ENCODE measurements at regions not wholly inside any gene's neighbourhood (a gene's known extent, or its start where the extent isn't known, plus 50 kb on each side); places are given as distances from the start of the nearest gene placed in this dataset.

DNA sequence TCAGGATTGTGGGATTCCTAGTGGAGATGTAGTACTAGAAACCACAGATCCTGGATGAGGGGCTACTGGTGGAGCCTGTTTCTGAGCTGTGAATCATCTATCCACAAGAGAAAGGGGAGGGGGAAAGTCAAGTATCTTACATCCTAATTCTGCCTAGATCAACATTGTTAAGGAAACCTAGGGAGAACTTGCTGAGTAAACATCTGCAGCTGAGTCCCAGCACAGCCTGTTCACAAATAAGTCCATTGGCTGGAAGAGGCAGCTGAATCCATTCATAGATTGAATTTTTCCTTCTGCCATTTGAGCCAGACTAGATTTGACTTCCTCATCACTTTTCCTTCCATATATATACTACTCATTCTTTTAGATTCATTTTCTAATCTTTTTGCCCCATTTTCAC lies 460.5 kb downstream of the TUSC7 start:
- intact Hi-C loops (cut with DNase I) = no loop called here
- no peaks in the 10 kb centered on the region for H3K4me1 ChIP-seq
- H3K9me3 ChIP-seq = no peaks in the 10 kb centered on the region
- H3K4me3 ChIP-seq = no peak overlapping the region
- TF ChIP-seq, protein P1, sequence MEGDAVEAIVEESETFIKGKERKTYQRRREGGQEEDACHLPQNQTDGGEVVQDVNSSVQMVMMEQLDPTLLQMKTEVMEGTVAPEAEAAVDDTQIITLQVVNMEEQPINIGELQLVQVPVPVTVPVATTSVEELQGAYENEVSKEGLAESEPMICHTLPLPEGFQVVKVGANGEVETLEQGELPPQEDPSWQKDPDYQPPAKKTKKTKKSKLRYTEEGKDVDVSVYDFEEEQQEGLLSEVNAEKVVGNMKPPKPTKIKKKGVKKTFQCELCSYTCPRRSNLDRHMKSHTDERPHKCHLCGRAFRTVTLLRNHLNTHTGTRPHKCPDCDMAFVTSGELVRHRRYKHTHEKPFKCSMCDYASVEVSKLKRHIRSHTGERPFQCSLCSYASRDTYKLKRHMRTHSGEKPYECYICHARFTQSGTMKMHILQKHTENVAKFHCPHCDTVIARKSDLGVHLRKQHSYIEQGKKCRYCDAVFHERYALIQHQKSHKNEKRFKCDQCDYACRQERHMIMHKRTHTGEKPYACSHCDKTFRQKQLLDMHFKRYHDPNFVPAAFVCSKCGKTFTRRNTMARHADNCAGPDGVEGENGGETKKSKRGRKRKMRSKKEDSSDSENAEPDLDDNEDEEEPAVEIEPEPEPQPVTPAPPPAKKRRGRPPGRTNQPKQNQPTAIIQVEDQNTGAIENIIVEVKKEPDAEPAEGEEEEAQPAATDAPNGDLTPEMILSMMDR (IDR thresholded peaks at IDR 0.05) = no peak
- no peak for TF ChIP-seq POLR2A (IDR thresholded peaks at IDR 0.05)
- no peak for DNase-seq
- H3K27ac ChIP-seq = no peak overlapping the region
- no peaks in the 10 kb centered on the region for H3K36me3 ChIP-seq
- H3K27me3 ChIP-seq = no peaks in the 10 kb centered on the region

DNA sequence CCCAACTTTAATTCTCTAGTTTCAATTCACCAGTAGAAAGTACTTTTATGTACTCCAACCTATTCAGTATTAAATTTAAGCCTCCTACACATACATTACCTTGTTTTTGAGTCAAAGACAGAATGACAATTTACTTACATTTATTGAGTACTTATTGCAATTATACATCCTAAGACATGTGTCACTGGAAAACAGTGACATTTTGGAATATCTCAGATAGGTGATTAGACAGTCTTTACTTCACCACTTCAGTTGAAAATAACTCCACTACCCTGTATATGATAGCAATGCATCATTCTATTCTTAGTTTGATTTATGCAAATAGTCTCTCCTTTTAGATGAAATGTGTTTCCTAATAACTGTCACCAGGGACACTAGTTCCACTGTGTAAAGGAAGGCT lies 461.5 kb downstream of the TUSC7 start:
- DNase-seq = no peak
- no peaks in the 10 kb centered on the region for H3K9me3 ChIP-seq
- H3K4me3 ChIP-seq = no peak overlapping the region
- intact Hi-C loops (cut with DNase I) = no loop called here
- no peaks in the 10 kb centered on the region for H3K4me1 ChIP-seq
- TF ChIP-seq, protein P1 (IDR thresholded peaks at IDR 0.05) = no peak
- TF ChIP-seq POLR2A (IDR thresholded peaks at IDR 0.05) = no peak
- H3K27me3 ChIP-seq = no peaks in the 10 kb centered on the region
- H3K36me3 ChIP-seq = no peaks in the 10 kb centered on the region
- no peak overlapping the region for H3K27ac ChIP-seq

DNA sequence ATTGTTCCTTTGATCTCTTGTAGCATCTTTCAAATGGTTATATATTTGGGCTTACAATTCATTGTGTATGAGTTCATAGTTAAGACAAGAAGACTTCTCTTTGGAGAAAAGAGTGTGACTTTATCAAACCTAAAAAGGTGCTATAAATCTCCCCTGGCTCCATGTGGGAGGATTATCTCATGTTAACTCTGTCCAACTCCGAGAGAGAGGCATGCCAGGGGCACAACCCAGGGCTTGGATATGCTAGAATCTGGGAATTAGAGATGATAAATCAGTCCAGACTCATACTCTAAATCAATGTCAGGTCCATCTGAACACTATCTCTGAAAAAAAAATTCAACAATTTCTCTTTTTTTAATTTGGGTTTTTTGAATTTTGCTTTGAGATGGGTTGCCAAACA lies 462.8 kb downstream of the TUSC7 start:
- TF ChIP-seq POLR2A (IDR thresholded peaks at IDR 0.05) = no peak
- H3K4me3 ChIP-seq = no peak overlapping the region
- WGBS, 2 donors = 27 to 46% methylated on average over 1 of the region's 1 CpG
- H3K36me3 ChIP-seq = no peaks in the 10 kb centered on the region
- DNase-seq = no peak
- intact Hi-C loops (cut with DNase I) = no loop called here
- H3K9me3 ChIP-seq = no peaks in the 10 kb centered on the region
- no peaks in the 10 kb centered on the region for H3K27me3 ChIP-seq
- no peak overlapping the region for H3K27ac ChIP-seq
- H3K4me1 ChIP-seq = no peaks in the 10 kb centered on the region

DNA sequence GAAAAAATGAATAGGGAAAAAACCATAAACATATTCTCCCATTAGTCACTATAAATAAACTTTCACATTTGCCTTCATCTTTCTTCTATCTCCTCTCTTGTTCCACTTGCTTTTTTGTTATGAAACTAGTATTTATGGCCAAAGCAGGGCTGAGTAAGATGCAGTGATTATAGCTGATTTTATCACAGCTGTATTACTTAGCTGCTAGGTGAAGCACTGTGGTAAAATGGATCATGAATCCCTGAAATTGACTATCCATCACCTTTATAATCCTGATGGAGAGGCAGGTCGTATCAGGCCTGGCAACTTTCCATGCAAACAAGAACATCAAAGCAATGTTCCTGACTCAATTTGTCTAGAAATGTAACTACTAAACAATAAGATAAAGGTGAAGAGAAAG lies 471.6 kb downstream of the TUSC7 start:
- no peak for DNase-seq
- 12 to 33% methylated on average over 1 of the region's 1 CpG for WGBS, 2 donors
- Histone ChIP-seq H3K4me3 (no peak overlapping the region), H3K9me3 (no peaks in the 10 kb centered on the region), H3K27me3 (no peaks in the 10 kb centered on the region), H3K4me1 (no peaks in the 10 kb centered on the region), H3K27ac (no peak overlapping the region), H3K36me3 (no peaks in the 10 kb centered on the region)
- no peak for TF ChIP-seq POLR2A (IDR thresholded peaks at IDR 0.05)
- TF ChIP-seq, protein P1 (IDR thresholded peaks at IDR 0.05) = no peak
- intact Hi-C loops (cut with DNase I) = no loop called here

DNA sequence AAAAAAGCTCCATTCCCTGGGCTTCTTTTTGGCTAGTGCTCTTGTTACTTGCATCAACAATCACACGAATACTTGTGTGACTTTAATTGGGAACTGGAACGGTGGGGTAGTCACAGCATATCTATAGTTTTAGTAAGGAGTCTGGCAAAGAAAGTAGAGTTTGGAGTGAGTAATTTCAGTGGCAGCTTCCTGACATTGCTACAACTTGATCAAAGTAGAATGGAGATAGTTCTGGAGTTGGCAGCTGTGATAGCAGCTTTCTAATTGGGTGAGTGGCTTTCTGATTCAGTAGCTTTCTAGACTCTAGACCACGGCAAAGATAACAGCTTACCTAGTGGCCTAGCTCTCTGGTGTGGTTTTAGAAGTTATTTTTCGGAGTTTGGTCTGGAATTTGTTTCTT lies 475.0 kb downstream of the TUSC7 start:
- Histone ChIP-seq H3K27ac (no peak overlapping the region), H3K36me3 (no peaks in the 10 kb centered on the region), H3K4me1 (no peaks in the 10 kb centered on the region), H3K27me3 (no peaks in the 10 kb centered on the region), H3K9me3 (no peaks in the 10 kb centered on the region), H3K4me3 (no peak overlapping the region)
- 39 to 47% methylated on average over 4 of the region's 4 CpGs for WGBS, 2 donors
- TF ChIP-seq POLR2A (IDR thresholded peaks at IDR 0.05) = no peak
- TF ChIP-seq, protein P1 (IDR thresholded peaks at IDR 0.05) = no peak
- no peak for DNase-seq
- intact Hi-C loops (cut with DNase I) = no loop called here

DNA sequence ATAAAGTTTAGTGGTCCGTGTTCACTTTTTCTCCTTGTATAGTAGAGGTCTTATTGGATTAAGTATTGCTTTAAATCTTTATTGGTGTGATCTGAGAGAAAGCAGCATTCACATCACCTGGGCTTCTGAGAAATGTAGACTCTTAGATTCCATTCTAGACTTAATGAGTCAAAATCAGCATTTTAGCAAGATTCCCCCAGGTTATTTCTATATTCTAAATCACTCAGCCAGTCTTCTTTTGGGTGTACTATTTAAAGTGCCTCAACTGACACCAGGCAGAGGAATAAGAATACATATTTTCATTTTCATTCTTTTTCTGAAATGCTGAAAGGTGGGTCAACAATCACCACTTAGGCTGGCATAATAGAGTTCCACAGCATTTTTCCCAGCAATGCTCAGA lies 481.7 kb downstream of the TUSC7 start:
- TF ChIP-seq, protein P1 (IDR thresholded peaks at IDR 0.05) = no peak
- TF ChIP-seq POLR2A (IDR thresholded peaks at IDR 0.05) = no peak
- intact Hi-C loops (cut with DNase I) = no loop called here
- H3K4me1 ChIP-seq = no peaks in the 10 kb centered on the region
- H3K27ac ChIP-seq = no peak overlapping the region
- no peak overlapping the region for H3K4me3 ChIP-seq
- no peak for DNase-seq
- H3K9me3 ChIP-seq = no peaks in the 10 kb centered on the region
- no peaks in the 10 kb centered on the region for H3K36me3 ChIP-seq
- no peaks in the 10 kb centered on the region for H3K27me3 ChIP-seq
- WGBS, 2 donors = 75 to 83% methylated on average over 1 of the region's 1 CpG
